Esophagus squamous epithelium (tissue), 5 donors: ENCODE measurements at regions not wholly inside any gene's neighbourhood (a gene's known extent, or its start where the extent isn't known, plus 50 kb on each side); places are given as distances from the start of the nearest gene placed in this dataset.
"Not testable (repeated sequence)": the region's sequence is repeated elsewhere in the genome, so short reads cannot be mapped to it uniquely, and the experiment has no call there.

ENCODE experiments used
- DNase-seq: peaks from one replicate; lab custom pipeline; 2025; lab: John Stamatoyannopoulos, UW
- H3K27ac ChIP-seq, 4 donors: fragments of 200-600 bp; sonication (generic); one replicate each; pipeline ENCODE4 v1.5.1; 2016 to 2019; ENCODE audit warnings: mild to moderate bottlenecking in 1 of 4
- H3K27me3 ChIP-seq, 4 donors: fragments of 200-600 bp; sonication (generic); 1 replicate in 3 of 4; 2 replicates in 1 of 4; pipeline versions ENCODE4 v1.5.1 to v1.6.0; 2017 to 2021; ENCODE audit warnings: antibody characterized with exemption in 1 of 4
- H3K36me3 ChIP-seq, 3 donors: fragments of 200-600 bp; sonication (generic); one replicate each; pipeline ENCODE4 v1.5.1; 2016 to 2019
- H3K4me1 ChIP-seq, 3 donors: fragments of 200-600 bp; sonication (generic); one replicate each; pipeline ENCODE4 v1.5.1; 2017 to 2019
- H3K4me3 ChIP-seq, 4 donors: fragments of 200-600 bp; sonication (generic); 1 replicate in 3 of 4; 2 replicates in 1 of 4; pipeline ENCODE4 v1.5.1; 2016 to 2019; ENCODE audit warnings: mild to moderate bottlenecking in 2 of 4, moderate library complexity in 1 of 4
- H3K9me3 ChIP-seq, 3 donors: fragments of 200-600 bp; sonication (generic); one replicate each; pipeline ENCODE4 v1.5.1; 2016 to 2019
- POLR2A ChIP-seq, 4 donors: fragments of 450-650 bp; IDR thresholded peaks; one replicate each; pipeline ENCODE4 v1.6.1; 2017; ENCODE audit warnings: antibody characterized with exemption in 4 of 4, mild to moderate bottlenecking in 4 of 4, moderate library complexity in 3 of 4
- WGBS, 2 donors: methylation state at CpG; one replicate each; pipeline ENCODE4 v1.1.5; 2018; 5-methylcytosine and 5-hydroxymethylcytosine counted together
- intact Hi-C: fragments of 100-400 bp; cut with DNase I; formaldehyde crosslinking; loops from one replicate; pipeline ENCODE4 v1.15.0; 2022
- TF ChIP-seq, protein P1 (sequence below), 6 experiments: fragments of 450-650 bp in 4 of 6; fragments of 200-600 bp in 2 of 6; sonication (generic) in 2 of 6; IDR thresholded peaks; one replicate each; pipeline ENCODE4 v1.5.1; 2016 to 2019; ENCODE audit warnings: antibody characterized with exemption in 6 of 6, mild to moderate bottlenecking in 4 of 6, moderate library complexity in 4 of 6
- donor health status: DM: yes; HTN: yes; CAD: no.

DNA sequence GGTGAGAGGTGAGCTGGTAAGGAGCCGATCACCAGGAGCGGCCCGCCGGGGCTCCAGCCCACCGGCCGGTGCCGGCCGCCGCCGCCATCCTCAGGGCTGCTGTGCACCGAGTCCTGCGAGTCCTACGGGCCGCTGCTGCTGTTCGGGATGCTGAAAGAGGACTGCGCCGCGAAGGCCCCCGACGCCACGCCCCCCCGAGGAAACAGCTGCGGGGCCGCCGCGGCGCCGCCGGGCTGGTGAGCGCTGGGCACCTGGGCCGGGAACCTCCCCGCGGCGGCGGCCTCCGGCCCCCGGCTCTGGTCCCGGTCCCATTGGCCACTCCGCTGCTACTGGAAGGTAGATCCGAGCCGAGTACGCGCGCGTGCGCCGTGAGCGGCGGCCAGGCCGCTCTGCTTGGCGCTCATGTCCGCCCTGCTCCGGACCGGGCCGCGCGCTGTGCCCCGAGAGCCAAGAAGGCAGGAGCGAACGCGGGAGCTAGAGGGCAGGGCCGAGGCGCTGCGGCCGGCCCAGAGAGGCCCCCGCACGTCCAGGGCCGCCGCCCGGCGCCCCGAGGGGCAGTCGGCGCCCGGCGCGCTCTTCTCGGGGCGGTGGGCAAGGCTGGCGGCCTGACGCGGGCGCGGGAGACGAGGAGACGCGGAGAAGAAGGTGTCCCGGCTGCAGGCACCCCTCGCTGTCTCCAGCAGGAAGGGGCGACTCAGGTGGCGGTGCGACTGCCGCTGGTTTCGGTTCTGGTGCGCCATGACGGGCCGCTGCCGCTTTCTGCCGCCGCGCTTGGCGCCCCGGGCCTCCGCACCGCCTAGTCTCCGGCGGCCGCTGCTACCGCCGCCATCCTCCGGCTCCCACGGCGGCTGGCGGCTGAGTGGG lies 121.3 kb upstream of the WIPF3 start:
- DNase-seq = no peak
- TF ChIP-seq, protein P1, sequence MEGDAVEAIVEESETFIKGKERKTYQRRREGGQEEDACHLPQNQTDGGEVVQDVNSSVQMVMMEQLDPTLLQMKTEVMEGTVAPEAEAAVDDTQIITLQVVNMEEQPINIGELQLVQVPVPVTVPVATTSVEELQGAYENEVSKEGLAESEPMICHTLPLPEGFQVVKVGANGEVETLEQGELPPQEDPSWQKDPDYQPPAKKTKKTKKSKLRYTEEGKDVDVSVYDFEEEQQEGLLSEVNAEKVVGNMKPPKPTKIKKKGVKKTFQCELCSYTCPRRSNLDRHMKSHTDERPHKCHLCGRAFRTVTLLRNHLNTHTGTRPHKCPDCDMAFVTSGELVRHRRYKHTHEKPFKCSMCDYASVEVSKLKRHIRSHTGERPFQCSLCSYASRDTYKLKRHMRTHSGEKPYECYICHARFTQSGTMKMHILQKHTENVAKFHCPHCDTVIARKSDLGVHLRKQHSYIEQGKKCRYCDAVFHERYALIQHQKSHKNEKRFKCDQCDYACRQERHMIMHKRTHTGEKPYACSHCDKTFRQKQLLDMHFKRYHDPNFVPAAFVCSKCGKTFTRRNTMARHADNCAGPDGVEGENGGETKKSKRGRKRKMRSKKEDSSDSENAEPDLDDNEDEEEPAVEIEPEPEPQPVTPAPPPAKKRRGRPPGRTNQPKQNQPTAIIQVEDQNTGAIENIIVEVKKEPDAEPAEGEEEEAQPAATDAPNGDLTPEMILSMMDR (IDR thresholded peaks at IDR 0.05) = no peak
- peak in 1 of 4 donors; percentile 17 for TF ChIP-seq POLR2A (IDR thresholded peaks at IDR 0.05)
- Histone ChIP-seq H3K27ac (peak overlapping the region; percentile 85 to 97 (median 93)), H3K4me3 (peak overlapping the region; percentile 60 to 93 (median 78)), H3K9me3 (no peaks in the 10 kb centered on the region), H3K27me3 (no peaks in the 10 kb centered on the region), H3K36me3 (no peaks in the 10 kb centered on the region), H3K4me1 (peaks cover 0 to 23% (median 0%) of the 10 kb centered on the region in 3 donors)
- WGBS, 2 donors = 0% methylated on average over 16 of the region's 114 CpGs; no CpG with 5 or more reads in 1 of the 2 donors
- intact Hi-C loops = no loop called here

- Histone ChIP-seq H3K4me3 (peak overlapping the region; percentile 60 to 93 (median 78)), H3K4me1 (peaks cover 0 to 23% (median 0%) of the 10 kb centered on the region in 3 donors), H3K27ac (peak overlapping the region; percentile 85 to 97 (median 93))
- H3K27me3 ChIP-seq, H3K9me3 ChIP-seq, H3K36me3 ChIP-seq, DNase-seq, intact Hi-C loops: not testable (repeated sequence)
- WGBS, 2 donors = 3 to 6% methylated on average over 15 of the region's 21 CpGs
Measured at GRCh38 chr7:29685651-29686271, 120.5 kb upstream of the WIPF3 start.

- H3K4me1 ChIP-seq, H3K36me3 ChIP-seq, H3K27me3 ChIP-seq, DNase-seq, intact Hi-C loops, H3K4me3 ChIP-seq, H3K27ac ChIP-seq, H3K9me3 ChIP-seq: not testable (repeated sequence)
- WGBS, 2 donors = 77 to 91% methylated on average over 4 of the region's 4 CpGs
Measured at GRCh38 chr7:29690510-29690909, 115.8 kb upstream of the WIPF3 start.

DNA sequence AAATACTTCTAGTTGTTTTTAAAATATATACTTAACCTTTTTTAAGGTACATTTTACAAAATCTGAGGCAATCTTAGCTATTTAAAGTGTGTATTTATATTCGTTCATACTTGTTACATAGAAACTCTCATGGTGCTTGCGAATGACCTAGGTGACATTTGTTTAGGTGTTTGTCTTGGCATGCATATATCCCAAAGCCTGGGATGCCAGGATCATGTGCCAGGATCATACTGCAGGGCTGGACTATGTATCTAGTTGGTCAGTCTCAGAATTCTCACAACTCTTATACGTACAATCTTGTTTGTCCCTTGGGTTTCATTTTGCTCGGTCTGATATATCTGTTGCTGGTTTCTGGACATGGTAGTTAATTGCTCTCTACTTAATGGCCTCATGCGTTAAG lies 109.9 kb upstream of the WIPF3 start:
- DNase-seq, H3K4me1 ChIP-seq, H3K4me3 ChIP-seq, H3K27me3 ChIP-seq, H3K36me3 ChIP-seq, H3K9me3 ChIP-seq, intact Hi-C loops, H3K27ac ChIP-seq: not testable (repeated sequence)
- WGBS, 2 donors = 75 to 85% methylated on average over 5 of the region's 5 CpGs

- 77 to 96% methylated on average over 2 of the region's 2 CpGs for WGBS, 2 donors
- H3K4me3 ChIP-seq, intact Hi-C loops, H3K27me3 ChIP-seq, H3K36me3 ChIP-seq, DNase-seq, H3K27ac ChIP-seq, H3K4me1 ChIP-seq, H3K9me3 ChIP-seq: not testable (repeated sequence)
Measured at GRCh38 chr7:29699723-29700122, 106.6 kb upstream of the WIPF3 start.

DNA sequence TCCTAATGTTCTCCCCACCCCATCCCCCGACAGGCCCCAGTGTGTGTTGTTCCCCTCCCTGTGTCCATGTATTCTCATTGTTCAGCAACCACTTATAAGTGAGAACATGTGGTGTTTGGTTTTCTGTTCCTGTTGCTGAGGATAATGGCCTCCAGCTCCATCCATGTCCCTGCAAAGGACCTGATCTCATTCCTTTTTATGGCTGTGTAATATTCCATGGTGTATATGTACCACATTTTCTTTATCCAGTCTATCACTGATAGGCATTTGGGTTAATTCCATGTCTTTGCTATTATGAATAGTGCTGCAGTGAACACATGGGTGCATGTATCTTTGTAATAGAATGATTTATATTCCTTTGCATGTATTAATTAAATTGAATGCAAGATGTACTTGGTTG lies 104.8 kb upstream of the WIPF3 start:
- H3K27me3 ChIP-seq, H3K4me1 ChIP-seq, H3K4me3 ChIP-seq, DNase-seq, H3K36me3 ChIP-seq, H3K27ac ChIP-seq, H3K9me3 ChIP-seq, intact Hi-C loops: not testable (repeated sequence)
- WGBS, 2 donors = 78 to 86% methylated on average over 1 of the region's 1 CpG

- H3K27me3 ChIP-seq, H3K4me1 ChIP-seq, H3K4me3 ChIP-seq, intact Hi-C loops, DNase-seq, H3K36me3 ChIP-seq, H3K27ac ChIP-seq, H3K9me3 ChIP-seq: not testable (repeated sequence)
- WGBS, 2 donors = 81 to 96% methylated on average over 4 of the region's 4 CpGs
Measured at GRCh38 chr7:29703830-29704229, 102.5 kb upstream of the WIPF3 start.

DNA sequence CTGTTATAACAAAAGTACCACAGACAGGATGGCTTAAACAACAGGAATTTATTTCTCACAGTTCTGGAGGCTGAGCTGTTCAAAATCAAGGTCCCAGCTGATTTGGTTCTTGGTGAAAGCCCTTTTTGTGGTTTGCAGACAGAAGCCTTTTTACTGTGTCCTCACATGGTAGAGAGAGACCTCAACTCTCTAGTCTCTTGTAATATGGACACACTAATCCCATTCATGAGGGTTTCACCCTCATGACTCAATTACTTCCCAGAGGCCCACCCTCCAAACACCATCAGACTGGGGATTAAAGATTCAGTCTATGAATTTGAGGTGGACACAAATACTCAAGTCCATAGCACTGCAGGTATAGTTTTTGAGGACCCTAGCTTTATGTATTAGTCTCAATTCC lies 97.3 kb upstream of the WIPF3 start:
- H3K27ac ChIP-seq, H3K36me3 ChIP-seq, H3K4me3 ChIP-seq, H3K9me3 ChIP-seq, H3K27me3 ChIP-seq, H3K4me1 ChIP-seq, DNase-seq, intact Hi-C loops: not testable (repeated sequence)

GRCh38 chr7:29723127-29723526 lies 83.2 kb upstream of the WIPF3 start:
- intact Hi-C loops, H3K36me3 ChIP-seq, H3K27me3 ChIP-seq, H3K4me1 ChIP-seq, DNase-seq, H3K9me3 ChIP-seq, H3K4me3 ChIP-seq, H3K27ac ChIP-seq: not testable (repeated sequence)
- WGBS, 2 donors = 56 to 63% methylated on average over 5 to 8 of the region's 8 CpGs
